ENCODE measurements at regions not wholly inside any gene's neighbourhood (a gene's known extent, or its start where the extent isn't known, plus 50 kb on each side); places are given as distances from the start of the nearest gene placed in this dataset.

GRCh38 chr13:82661126-82661525, 1221.1 kb downstream of the SLITRK1 start:
- TF ChIP-seq, protein P1, sequence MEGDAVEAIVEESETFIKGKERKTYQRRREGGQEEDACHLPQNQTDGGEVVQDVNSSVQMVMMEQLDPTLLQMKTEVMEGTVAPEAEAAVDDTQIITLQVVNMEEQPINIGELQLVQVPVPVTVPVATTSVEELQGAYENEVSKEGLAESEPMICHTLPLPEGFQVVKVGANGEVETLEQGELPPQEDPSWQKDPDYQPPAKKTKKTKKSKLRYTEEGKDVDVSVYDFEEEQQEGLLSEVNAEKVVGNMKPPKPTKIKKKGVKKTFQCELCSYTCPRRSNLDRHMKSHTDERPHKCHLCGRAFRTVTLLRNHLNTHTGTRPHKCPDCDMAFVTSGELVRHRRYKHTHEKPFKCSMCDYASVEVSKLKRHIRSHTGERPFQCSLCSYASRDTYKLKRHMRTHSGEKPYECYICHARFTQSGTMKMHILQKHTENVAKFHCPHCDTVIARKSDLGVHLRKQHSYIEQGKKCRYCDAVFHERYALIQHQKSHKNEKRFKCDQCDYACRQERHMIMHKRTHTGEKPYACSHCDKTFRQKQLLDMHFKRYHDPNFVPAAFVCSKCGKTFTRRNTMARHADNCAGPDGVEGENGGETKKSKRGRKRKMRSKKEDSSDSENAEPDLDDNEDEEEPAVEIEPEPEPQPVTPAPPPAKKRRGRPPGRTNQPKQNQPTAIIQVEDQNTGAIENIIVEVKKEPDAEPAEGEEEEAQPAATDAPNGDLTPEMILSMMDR (IDR thresholded peaks at IDR 0.05), result no peak
- TF ChIP-seq POLR2A (IDR thresholded peaks at IDR 0.05), result no peak
